Endothelial cell of umbilical vein (primary cell): ENCODE measurements at regions not wholly inside any gene's neighbourhood (a gene's known extent, or its start where the extent isn't known, plus 50 kb on each side); places are given as distances from the start of the nearest gene placed in this dataset.

Source experiments
- BruUV-seq: library from RNA; stranded (reverse); fragments of 400-500 nt; replicated peaks from 2 replicates; lab custom pipeline; 2021; lab: Mats Ljungman, UMichigan
- CTCF ChIA-PET: fragments of 300-600, 350-600 bp; sonication (Branson Sonifier 250); formaldehyde crosslinking; loops from one replicate; lab custom pipeline; 2021; ENCODE audit warnings: antibody characterized with exemption, inconsistent platforms; lab: Charles Lee
- POLR2A ChIA-PET: fragments of 300-600, 350-600 bp; sonication (Branson Sonifier 250); formaldehyde crosslinking; loops from one replicate; lab custom pipeline; 2021; ENCODE audit warnings: antibody characterized with exemption, inconsistent platforms; lab: Charles Lee
- DNase-seq: peaks from one replicate; pipeline ENCODE4 v3.0.0-alpha.2; 2011; ENCODE audit warnings: low read depth, low spot score
- FAIRE-seq: peaks from 2 replicates; lab custom pipeline; 2011; peaks lifted over from hg19 to GRCh38; lab: Jason Lieb, UNC
- H2AFZ ChIP-seq: 2 replicates; pipeline ENCODE4 v1.6.0; 2012; ENCODE audit warnings: low read depth, low read length, control low read depth, inconsistent platforms
- H3K27ac ChIP-seq: 2 replicates; pipeline ENCODE4 v1.5.1; 2011; ENCODE audit warnings: low read depth, mild to moderate bottlenecking, control low read depth, low read length, moderate library complexity; ENCODE audit not compliant: insufficient read depth
- H3K27me3 ChIP-seq, 2 experiments: 2 replicates each; pipeline versions ENCODE4 v1.6.0 to v1.6.1; 2011; ENCODE audit warnings: low read length in 2 of 2, mixed read lengths in 1 of 2; ENCODE audit not compliant: control insufficient read depth in 2 of 2, insufficient read depth in 2 of 2
- H3K36me3 ChIP-seq, 2 experiments: 2 replicates in 1 of 2; 3 replicates in 1 of 2; pipeline ENCODE4 v1.5.1; 2011; ENCODE audit warnings: low read length in 2 of 2, mild to moderate bottlenecking in 1 of 2, moderate library complexity in 1 of 2; ENCODE audit not compliant: control insufficient read depth in 2 of 2, insufficient read depth in 2 of 2; ENCODE audit errors: extremely low read depth in 1 of 2
- H3K4me1 ChIP-seq: 3 replicates; pipeline ENCODE4 v1.5.1; 2011; ENCODE audit warnings: mild to moderate bottlenecking, low read length; ENCODE audit not compliant: control insufficient read depth, insufficient read depth; ENCODE audit errors: extremely low read depth
- H3K4me2 ChIP-seq: 2 replicates; pipeline ENCODE4 v1.6.1; 2011; ENCODE audit warnings: low read length, control low read depth, mixed read lengths; ENCODE audit not compliant: insufficient read depth
- H3K4me3 ChIP-seq, 3 experiments: fragments of 200-600 bp in 1 of 3; sonication (generic), shearing (Covaris generic) in 1 of 3; replicated peaks in 1 of 3; 2 replicates each; pipeline ENCODE4 v1.5.1; 2011 to 2016; ENCODE audit warnings: control low read depth in 3 of 3, low read length in 3 of 3, mild to moderate bottlenecking in 2 of 3, inconsistent platforms in 1 of 3, low read depth in 1 of 3, moderate library complexity in 1 of 3; ENCODE audit not compliant: insufficient read depth in 1 of 3
- H3K79me2 ChIP-seq: 2 replicates; pipeline ENCODE4 v1.6.0; 2012; ENCODE audit warnings: low read length, inconsistent platforms; ENCODE audit not compliant: control insufficient read depth, insufficient read depth
- H3K9ac ChIP-seq: replicated peaks from 2 replicates; pipeline ENCODE3; 2011; ENCODE audit warnings: low read length, control low read depth; ENCODE audit not compliant: insufficient read depth; ENCODE audit errors: extremely low read depth
- H3K9me1 ChIP-seq: replicated peaks from 3 replicates; pipeline ENCODE4 v1.6.0; 2011; ENCODE audit warnings: mild to moderate bottlenecking, low read length; ENCODE audit not compliant: control insufficient read depth, insufficient read depth; ENCODE audit errors: extremely low read depth
- H3K9me3 ChIP-seq: replicated peaks from 2 replicates; pipeline ENCODE4 v1.5.1; 2012; ENCODE audit warnings: low read length, inconsistent platforms; ENCODE audit not compliant: control insufficient read depth, insufficient read depth
- H4K20me1 ChIP-seq: replicated peaks from 2 replicates; pipeline ENCODE3; 2011; ENCODE audit warnings: mild to moderate bottlenecking, low read length; ENCODE audit not compliant: control insufficient read depth, insufficient read depth; ENCODE audit errors: extremely low read depth
- CTCF ChIP-seq, 2 donors: IDR thresholded peaks; 1 replicate in 1 of 2; 2 replicates in 1 of 2; pipeline ENCODE4 v1.5.1; 2011; ENCODE audit warnings: low read length in 2 of 2, mild to moderate bottlenecking in 2 of 2, moderate library complexity in 2 of 2, control low read depth in 1 of 2, inconsistent platforms in 1 of 2, low read depth in 1 of 2; ENCODE audit not compliant: insufficient read depth in 1 of 2; ENCODE audit errors: extremely low read depth in 1 of 2
- EZH2 ChIP-seq: IDR thresholded peaks from 2 replicates; pipeline ENCODE4 v1.6.1; 2012; ENCODE audit warnings: borderline replicate concordance, low read depth, mild to moderate bottlenecking, moderate library complexity, low read length, inconsistent platforms; ENCODE audit not compliant: severe bottlenecking
- FOS ChIP-seq: IDR thresholded peaks from 2 replicates; pipeline ENCODE4 v1.6.1; 2011; ENCODE audit warnings: mild to moderate bottlenecking, low read length, moderate library complexity, borderline replicate concordance; ENCODE audit not compliant: insufficient read depth
- GATA2 ChIP-seq: IDR thresholded peaks from 2 replicates; pipeline ENCODE4 v1.7.0; 2011; ENCODE audit warnings: low read depth, mild to moderate bottlenecking, moderate library complexity, mixed read lengths, low read length; ENCODE audit not compliant: insufficient read length, insufficient read depth
- JUN ChIP-seq: IDR thresholded peaks from 2 replicates; pipeline ENCODE4 v1.6.1; 2011; ENCODE audit warnings: borderline replicate concordance, low read depth; ENCODE audit not compliant: insufficient read length, insufficient read depth
- MAX ChIP-seq: IDR thresholded peaks from 2 replicates; pipeline ENCODE4 v1.6.1; 2011; ENCODE audit not compliant: insufficient read depth, insufficient read length
- MYC ChIP-seq: IDR thresholded peaks from one replicate; pipeline ENCODE4 v1.6.1; 2011; ENCODE audit warnings: mild to moderate bottlenecking, low read depth, low read length
- POLR2A ChIP-seq: IDR thresholded peaks from 2 replicates; pipeline ENCODE4 v1.6.1; 2012; ENCODE audit warnings: low read depth, mild to moderate bottlenecking, control low read depth, low read length
- POLR2AphosphoS5 ChIP-seq: IDR thresholded peaks from 2 replicates; pipeline ENCODE4 v1.6.1; 2012; ENCODE audit warnings: low read depth, mild to moderate bottlenecking, control low read depth, low read length, moderate library complexity; ENCODE audit not compliant: insufficient read depth
- dilution Hi-C: fragments of 300-500 bp; cut with MboI; formaldehyde crosslinking; loops from one replicate; pipeline ENCODE4 v1.15.0; 2019; ENCODE audit warnings: low sequenced_read_pairs; ENCODE audit not compliant: extremely low pct_ligation_motif_present
- intact Hi-C: fragments of 100-400 bp; cut with micrococcal nuclease; formaldehyde crosslinking; loops from one replicate; pipeline ENCODE4 v1.10.0; 2022

- TF ChIP-seq CTCF (IDR thresholded peaks at IDR 0.05; ENCODE audit: extremely low read depth in 1 of 2, insufficient read depth in 1 of 2, low read depth in 1 of 2, low read length in 2 of 2), result no peak
- TF ChIP-seq JUN, result no peak
- no peak for TF ChIP-seq POLR2AphosphoS5
- no peak for TF ChIP-seq EZH2
- TF ChIP-seq POLR2A, result no peak
- TF ChIP-seq MAX, result no peak
- TF ChIP-seq FOS, result no peak
- TF ChIP-seq MYC, result no peak
- no peak for TF ChIP-seq GATA2
- Histone ChIP-seq H3K36me3 (no peaks in the 10 kb centered on the region), H4K20me1 (no peaks in the 10 kb centered on the region), H3K9ac (no peak overlapping the region), H3K4me3 (no peak overlapping the region), H3K79me2 (no peaks in the 10 kb centered on the region), H3K9me3 (no peaks in the 10 kb centered on the region), H3K4me1 (no peaks in the 10 kb centered on the region), H3K9me1 (no peaks in the 10 kb centered on the region), H3K27me3 (no peaks in the 10 kb centered on the region), H3K27ac (no peak overlapping the region), H3K4me2 (no peak overlapping the region), H2AFZ (no peak overlapping the region)
- FAIRE-seq (no peak), DNase-seq (no peak)
- no TSS peak for BruUV-seq
- ChIA-PET CTCF (no interaction called here), POLR2A (no interaction called here)
- intact Hi-C loops, result no loop called here
- dilution Hi-C loops, result no loop called here
Observed at GRCh38 chr7:10727636-10728035, 246.0 kb upstream of the PHF14 start.
